ENCODE measurements at regions not wholly inside any gene's neighbourhood (a gene's known extent, or its start where the extent isn't known, plus 50 kb on each side); places are given as distances from the start of the nearest gene placed in this dataset.

DNA sequence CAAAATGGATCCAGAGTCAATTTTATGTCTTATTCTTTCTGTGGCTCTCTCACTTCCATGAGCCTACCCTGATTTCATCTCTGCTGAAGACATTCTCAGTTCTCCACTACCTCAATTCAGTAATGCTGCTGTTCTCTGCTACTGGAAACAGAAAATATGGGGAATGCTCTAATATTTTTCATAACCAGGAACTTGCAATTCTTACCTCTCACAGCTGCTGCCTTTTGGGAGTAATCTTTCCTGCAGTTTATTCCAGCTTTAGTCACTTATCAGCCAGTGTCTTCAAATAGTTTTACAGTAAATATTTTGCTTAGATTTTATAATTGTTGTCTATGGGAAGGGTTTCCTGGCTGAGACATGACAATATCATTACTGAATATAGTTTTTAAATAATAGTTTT, 145.1 kb upstream of the UFM1 start:
- in situ Hi-C loops (cut with HindIII; ENCODE audit: low sequenced_read_pairs), result no loop called here
- no peak for DNase-seq (ENCODE audit: low read depth, low spot score)
- H3K4me3 ChIP-seq (ENCODE audit: low read depth, low read length), result no peak overlapping the region
- TF ChIP-seq, protein P1, sequence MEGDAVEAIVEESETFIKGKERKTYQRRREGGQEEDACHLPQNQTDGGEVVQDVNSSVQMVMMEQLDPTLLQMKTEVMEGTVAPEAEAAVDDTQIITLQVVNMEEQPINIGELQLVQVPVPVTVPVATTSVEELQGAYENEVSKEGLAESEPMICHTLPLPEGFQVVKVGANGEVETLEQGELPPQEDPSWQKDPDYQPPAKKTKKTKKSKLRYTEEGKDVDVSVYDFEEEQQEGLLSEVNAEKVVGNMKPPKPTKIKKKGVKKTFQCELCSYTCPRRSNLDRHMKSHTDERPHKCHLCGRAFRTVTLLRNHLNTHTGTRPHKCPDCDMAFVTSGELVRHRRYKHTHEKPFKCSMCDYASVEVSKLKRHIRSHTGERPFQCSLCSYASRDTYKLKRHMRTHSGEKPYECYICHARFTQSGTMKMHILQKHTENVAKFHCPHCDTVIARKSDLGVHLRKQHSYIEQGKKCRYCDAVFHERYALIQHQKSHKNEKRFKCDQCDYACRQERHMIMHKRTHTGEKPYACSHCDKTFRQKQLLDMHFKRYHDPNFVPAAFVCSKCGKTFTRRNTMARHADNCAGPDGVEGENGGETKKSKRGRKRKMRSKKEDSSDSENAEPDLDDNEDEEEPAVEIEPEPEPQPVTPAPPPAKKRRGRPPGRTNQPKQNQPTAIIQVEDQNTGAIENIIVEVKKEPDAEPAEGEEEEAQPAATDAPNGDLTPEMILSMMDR (IDR thresholded peaks at IDR 0.05; ENCODE audit: low read depth, low read length), result no peak

DNA sequence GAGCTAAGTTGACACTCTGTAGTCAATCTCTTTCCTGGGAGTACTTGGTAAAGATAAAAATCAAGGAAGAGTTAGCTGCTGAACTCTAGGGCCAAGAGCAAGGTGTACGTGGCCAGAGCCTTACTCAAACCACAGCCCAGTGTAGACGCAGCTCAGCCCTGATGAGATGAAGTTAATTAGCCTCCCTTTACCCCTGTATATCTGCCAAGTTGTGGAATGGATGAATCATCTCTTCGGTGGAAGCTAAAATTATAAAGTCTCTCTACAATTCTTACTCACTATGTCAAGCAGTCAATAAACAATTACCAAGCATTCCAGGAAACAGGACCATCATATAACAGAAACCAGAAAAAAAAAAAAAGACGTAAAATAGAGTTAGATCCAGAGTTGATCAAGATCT, 146.9 kb upstream of the UFM1 start:
- peak; percentile 72 for DNase-seq (ENCODE audit: low read depth, low spot score)
- in situ Hi-C loops (cut with HindIII; ENCODE audit: low sequenced_read_pairs), result no loop called here

DNA sequence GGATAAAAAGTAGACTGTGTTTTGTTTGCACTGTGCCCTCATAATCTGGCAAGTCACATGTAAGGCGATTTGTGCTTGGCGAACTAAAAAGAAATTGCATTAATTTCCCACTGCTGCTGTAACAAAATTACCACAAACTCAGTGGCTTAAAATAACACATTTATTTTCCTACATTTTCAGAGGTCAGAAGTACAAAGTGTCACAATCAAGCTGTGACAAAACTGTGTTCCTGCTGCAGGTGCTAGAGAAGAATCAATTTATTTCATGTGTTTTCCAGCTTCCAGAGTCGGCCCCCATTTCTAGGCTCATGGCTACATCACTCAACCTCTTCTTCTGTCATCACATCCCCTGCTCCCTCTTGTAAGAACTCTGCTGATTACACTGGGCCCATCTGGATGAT, 158.6 kb upstream of the UFM1 start:
- TF ChIP-seq, protein P1 (IDR thresholded peaks at IDR 0.05; ENCODE audit: low read depth, low read length), result no peak
- H3K4me3 ChIP-seq (ENCODE audit: low read depth, low read length), result no peak overlapping the region
- in situ Hi-C loops (cut with HindIII; ENCODE audit: low sequenced_read_pairs), result no loop called here
- no peak for DNase-seq (ENCODE audit: low read depth, low spot score)

More for the DNA sequence above, 146.9 kb upstream of the UFM1 start:
- H3K4me3 ChIP-seq (ENCODE audit: low read depth, low read length), result no peak overlapping the region
- TF ChIP-seq, protein P1 (IDR thresholded peaks at IDR 0.05; ENCODE audit: low read depth, low read length), result no peak

DNA sequence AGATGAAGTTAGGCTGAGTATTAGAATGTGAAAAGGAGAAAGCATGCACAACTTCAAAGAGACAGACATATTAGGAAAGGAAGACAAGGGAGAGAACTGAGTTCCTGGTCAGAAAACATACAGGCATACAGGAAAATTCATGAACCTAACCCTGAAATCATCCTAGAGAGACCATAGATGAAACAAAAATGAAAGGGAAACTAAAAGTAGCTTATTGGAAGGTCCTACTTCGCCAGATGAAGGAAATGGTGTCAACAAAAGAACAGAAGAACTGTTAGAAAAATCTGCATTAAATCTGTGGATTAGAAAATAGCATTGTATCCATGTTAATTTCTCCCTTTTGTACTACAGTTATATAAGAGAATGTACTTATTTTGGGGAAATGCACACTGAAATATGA, 169.0 kb upstream of the UFM1 start:
- DNase-seq (ENCODE audit: low read depth, low spot score), result no peak
- no peak overlapping the region for H3K4me3 ChIP-seq (ENCODE audit: low read depth, low read length)
- in situ Hi-C loops (cut with HindIII; ENCODE audit: low sequenced_read_pairs), result no loop called here
- TF ChIP-seq, protein P1 (IDR thresholded peaks at IDR 0.05; ENCODE audit: low read depth, low read length), result no peak

DNA sequence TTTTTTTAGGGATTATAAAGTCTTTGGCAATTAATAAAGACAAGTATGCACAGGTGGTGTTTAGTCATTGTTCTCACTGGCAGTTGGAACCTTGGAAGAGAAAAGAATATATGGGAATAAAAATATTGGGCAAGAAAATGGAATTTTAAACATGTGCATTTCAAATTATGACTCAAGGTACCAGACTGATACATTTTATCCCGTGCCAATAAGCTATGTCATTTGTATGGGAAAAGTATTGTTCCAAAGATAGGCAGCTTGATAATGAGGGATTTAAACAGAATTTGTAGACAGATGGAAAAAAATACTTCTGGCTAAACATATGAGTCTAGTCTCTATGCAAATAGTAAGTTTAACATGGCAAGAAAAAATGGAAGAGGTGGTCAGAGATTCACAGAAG, 169.5 kb upstream of the UFM1 start:
- no peak overlapping the region for H3K4me3 ChIP-seq (ENCODE audit: low read depth, low read length)
- DNase-seq (ENCODE audit: low read depth, low spot score), result peak; percentile 15
- in situ Hi-C loops (cut with HindIII; ENCODE audit: low sequenced_read_pairs), result no loop called here
- TF ChIP-seq, protein P1 (IDR thresholded peaks at IDR 0.05; ENCODE audit: low read depth, low read length), result no peak

DNA sequence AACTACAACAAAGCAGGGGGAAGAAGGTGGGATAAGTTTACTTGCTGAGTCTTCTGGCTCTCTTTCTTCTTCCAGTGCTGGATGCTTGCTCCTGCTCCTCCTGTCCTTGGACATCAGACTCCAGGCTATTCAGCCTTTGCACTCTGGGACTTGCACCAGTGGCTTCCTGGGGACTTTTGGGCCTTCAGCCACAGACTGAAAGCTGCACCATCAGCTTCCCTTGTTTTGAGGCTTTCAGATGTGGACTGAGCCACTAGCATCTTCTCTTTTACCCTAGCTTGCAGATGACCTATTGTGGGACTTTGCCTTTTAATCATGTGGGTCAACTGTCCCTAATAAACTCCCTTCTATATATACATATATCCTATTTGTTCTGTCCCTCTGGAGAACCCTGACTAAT, 173.0 kb upstream of the UFM1 start:
- in situ Hi-C loops (cut with HindIII; ENCODE audit: low sequenced_read_pairs), result no loop called here
- H3K4me3 ChIP-seq (ENCODE audit: low read depth, low read length), result no peak overlapping the region
- no peak for DNase-seq (ENCODE audit: low read depth, low spot score)
- TF ChIP-seq, protein P1 (IDR thresholded peaks at IDR 0.05; ENCODE audit: low read depth, low read length), result no peak

DNA sequence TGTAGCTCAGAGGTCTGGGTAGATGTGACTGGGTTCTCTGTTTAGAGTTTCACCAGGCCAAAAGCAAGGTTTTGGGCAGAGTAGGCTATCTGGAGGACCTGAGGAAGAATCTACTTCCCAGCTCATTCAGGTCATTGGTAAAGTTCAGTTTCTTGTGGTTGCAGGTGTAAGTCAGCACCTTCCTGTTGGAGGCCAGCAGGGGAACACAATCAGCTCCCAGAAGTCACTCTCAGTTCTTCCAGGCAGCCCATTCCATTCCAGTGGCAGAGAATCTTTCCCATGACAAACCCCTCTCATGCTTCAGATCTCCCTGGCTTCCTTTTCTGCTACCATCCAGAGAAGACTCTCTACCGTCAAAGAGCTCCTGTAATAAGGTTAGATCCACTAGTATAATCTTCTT, 176.2 kb upstream of the UFM1 start:
- no peak for DNase-seq (ENCODE audit: low read depth, low spot score)
- in situ Hi-C loops (cut with HindIII; ENCODE audit: low sequenced_read_pairs), result no loop called here
- TF ChIP-seq, protein P1 (IDR thresholded peaks at IDR 0.05; ENCODE audit: low read depth, low read length), result no peak
- H3K4me3 ChIP-seq (ENCODE audit: low read depth, low read length), result no peak overlapping the region
